ENCODE measurements at regions not wholly inside any gene's neighbourhood (a gene's known extent, or its start where the extent isn't known, plus 50 kb on each side); places are given as distances from the start of the nearest gene placed in this dataset.

- TF ChIP-seq CTCF (IDR thresholded peaks at IDR 0.05; ENCODE audit: low read length) (no peak), EZH2 (IDR thresholded peaks at IDR 0.05; ENCODE audit: borderline replicate concordance, low read length) (no peak)
Measured at GRCh38 chr2:184444217-184444616, 154.1 kb upstream of the ZNF804A start.

Data from OCI-LY1 (cell line).